Activated CD8-positive, alpha-beta T cell treated with anti-CD3 and anti-CD28 coated beads, Interleukin-2, amount 10 ng/mL, durations not matched to agents 7 days and 5 days (primary cell): ENCODE measurements at regions not wholly inside any gene's neighbourhood (a gene's known extent, or its start where the extent isn't known, plus 50 kb on each side); places are given as distances from the start of the nearest gene placed in this dataset.

ENCODE experiments used
- ATAC-seq: fragments of 150-1000 bp; cut with Tn5 transposase; one replicate; pipeline ENCODE4 v1.10.0; 2021; ENCODE audit warnings: moderate library complexity
- CTCF ChIA-PET: fragments of 350-600 bp; sonication (Branson Sonifier 250); formaldehyde crosslinking; loops from one replicate; lab custom pipeline; 2021; ENCODE audit warnings: antibody characterized with exemption; lab: Charles Lee
- POLR2A ChIA-PET: fragments of 350-600 bp; sonication (Branson Sonifier 250); formaldehyde crosslinking; loops from one replicate; lab custom pipeline; 2021; ENCODE audit warnings: antibody characterized with exemption; lab: Charles Lee
- DNase-seq: peaks from one replicate; pipeline ENCODE4 v3.0.0-alpha.2; 2020
- H3K27ac Mint-ChIP-seq: one replicate; pipeline ENCODE4 v1.8.0; 2021; ENCODE audit warnings: mild to moderate bottlenecking, mixed read lengths
- H3K27me3 Mint-ChIP-seq: one replicate; pipeline ENCODE4 v1.8.0; 2021; ENCODE audit warnings: low read depth, mixed read lengths
- H3K36me3 Mint-ChIP-seq: one replicate; pipeline ENCODE4 v1.8.0; 2021; ENCODE audit warnings: low read depth, mixed read lengths
- H3K4me1 Mint-ChIP-seq: one replicate; pipeline ENCODE4 v1.8.0; 2021; ENCODE audit warnings: low read depth, mixed read lengths
- H3K4me3 Mint-ChIP-seq: one replicate; pipeline ENCODE4 v1.8.0; 2021; ENCODE audit warnings: mild to moderate bottlenecking, mixed read lengths
- H3K9me3 Mint-ChIP-seq: one replicate; pipeline ENCODE4 v1.8.0; 2022; ENCODE audit warnings: mixed read lengths; ENCODE audit not compliant: insufficient read depth

DNA sequence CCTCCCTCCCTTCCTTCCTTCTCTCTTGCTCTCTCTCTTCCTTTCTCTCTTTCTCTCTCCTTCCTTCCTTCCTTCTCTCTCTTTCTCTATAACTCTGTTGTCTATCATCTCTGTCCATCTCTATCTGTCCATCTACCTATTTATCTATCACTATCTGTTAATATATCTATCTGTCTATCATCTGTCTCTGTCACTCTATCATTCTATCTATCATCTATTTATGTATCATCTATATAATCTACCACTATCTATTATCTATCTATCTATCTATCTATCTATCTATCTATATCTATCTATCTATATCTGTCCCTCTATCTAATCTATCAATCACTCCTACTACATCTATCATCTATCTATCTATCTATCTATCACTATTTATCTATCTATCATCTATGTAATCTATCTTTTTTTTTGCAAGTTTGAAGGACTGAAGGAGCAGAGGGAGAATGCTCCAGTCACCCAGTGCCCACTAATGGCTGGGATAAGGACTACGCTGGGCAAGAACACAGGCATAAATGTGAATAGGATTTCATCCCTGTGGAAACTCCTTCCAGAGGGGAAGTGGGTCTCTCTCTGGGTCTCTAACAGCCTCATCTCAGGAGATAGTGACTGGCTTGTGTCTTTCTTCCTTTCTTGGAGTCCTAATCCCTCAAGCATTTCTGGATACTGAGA, 427.0 kb downstream of the LPIN1 start:
- ChIA-PET CTCF (no interaction called here), POLR2A (no interaction called here)
- Mint-ChIP-seq H3K27ac (no peak overlapping the region), H3K4me1 (peaks cover 53% of the 10 kb centered on the region), H3K27me3 (no peaks in the 10 kb centered on the region), H3K36me3 (peaks cover 12% of the 10 kb centered on the region), H3K4me3 (no peak overlapping the region), H3K9me3 (no peaks in the 10 kb centered on the region)
- DNase-seq (no peak), ATAC-seq (no peak)

DNA sequence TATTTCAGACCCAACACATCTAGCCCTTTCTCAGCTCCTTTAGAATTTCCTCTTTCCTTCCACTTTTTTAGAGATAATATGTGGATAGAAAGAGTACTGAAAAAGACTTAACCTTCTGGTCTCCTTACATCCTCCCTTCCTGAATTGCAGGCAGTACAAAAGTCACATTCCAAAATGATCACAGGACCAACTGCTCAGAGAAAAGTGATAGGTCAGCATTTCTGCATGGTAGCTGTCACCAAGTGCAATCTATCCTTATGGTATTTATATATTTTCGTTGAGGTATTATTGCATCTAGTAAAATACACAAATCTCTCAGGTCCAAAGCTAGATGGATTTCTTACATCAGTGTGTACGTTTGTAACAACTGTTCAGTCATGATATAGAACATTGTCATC, 427.5 kb downstream of the LPIN1 start:
- no peak overlapping the region for H3K27ac Mint-ChIP-seq
- H3K9me3 Mint-ChIP-seq, result no peaks in the 10 kb centered on the region
- no peaks in the 10 kb centered on the region for H3K27me3 Mint-ChIP-seq
- DNase-seq (no peak), ATAC-seq (no peak)
- H3K4me1 Mint-ChIP-seq, result peaks cover 53% of the 10 kb centered on the region
- H3K4me3 Mint-ChIP-seq, result no peak overlapping the region
- peaks cover 12% of the 10 kb centered on the region for H3K36me3 Mint-ChIP-seq
- ChIA-PET CTCF (no interaction called here), POLR2A (no interaction called here)

DNA sequence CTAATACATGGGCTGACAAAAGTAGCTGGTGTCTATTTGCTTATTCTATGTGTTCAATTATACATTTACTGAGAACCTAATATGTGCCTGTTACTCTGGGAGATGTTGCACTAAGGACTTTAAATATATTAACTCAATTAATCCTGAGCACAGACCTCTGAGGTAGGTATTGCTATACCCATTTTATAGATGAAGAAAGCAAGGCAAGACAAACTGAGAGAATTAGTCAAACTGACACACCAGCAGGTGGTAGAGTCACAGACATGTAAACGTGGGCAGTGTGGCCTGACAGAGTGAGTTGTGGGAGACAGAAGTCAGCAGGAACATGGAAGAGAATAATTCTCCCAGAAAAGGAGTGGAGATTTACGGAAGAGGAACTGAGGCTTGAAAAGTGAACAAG, 428.9 kb downstream of the LPIN1 start:
- CTCF ChIA-PET, result no interaction called here
- no peak overlapping the region for H3K4me3 Mint-ChIP-seq
- POLR2A ChIA-PET, result no interaction called here
- H3K9me3 Mint-ChIP-seq, result no peaks in the 10 kb centered on the region
- peaks cover 12% of the 10 kb centered on the region for H3K36me3 Mint-ChIP-seq
- H3K27me3 Mint-ChIP-seq, result no peaks in the 10 kb centered on the region
- DNase-seq (no peak), ATAC-seq (no peak)
- H3K4me1 Mint-ChIP-seq, result peaks cover 46% of the 10 kb centered on the region
- no peak overlapping the region for H3K27ac Mint-ChIP-seq

DNA sequence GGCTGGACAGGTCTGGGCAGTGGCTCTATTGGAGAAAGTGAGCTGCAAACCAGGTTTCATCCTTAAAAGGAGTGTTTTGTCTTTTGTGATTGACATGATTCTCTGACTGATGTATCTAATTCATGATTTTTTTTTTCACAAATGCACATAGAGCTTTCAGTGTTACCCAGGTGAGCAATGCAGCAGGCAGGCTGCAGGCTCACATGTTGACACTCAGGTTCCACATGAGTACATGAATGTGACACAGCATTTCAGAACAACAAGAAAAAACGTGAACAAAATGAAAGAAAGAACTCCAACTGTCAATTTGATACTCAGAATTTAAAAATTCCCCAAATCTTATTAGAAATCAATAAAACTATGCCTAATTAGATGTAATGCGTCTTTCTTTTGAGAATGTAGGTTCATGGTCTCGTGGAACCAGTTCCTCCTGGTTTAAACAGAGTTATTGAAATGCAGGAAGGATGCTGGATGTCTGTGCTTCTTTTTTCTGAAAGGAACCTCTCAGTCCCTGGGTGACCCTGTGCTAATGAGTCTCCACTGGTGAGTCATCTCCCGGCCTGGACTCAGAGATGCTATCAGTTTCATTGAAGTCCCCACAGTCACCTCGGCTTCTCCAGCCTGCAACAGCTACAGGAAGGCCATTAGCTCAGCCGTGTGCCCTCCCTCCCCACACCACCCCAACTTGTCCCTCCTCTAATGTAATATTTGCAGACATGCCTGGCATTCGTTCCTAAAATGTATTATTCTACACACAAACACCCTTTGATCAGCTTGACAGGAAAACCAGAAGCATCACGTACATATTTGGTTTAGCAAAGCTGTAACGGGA, 430.4 kb downstream of the LPIN1 start:
- Mint-ChIP-seq H3K9me3 (peaks cover 3% of the 10 kb centered on the region), H3K27ac (peak overlapping the region; percentile 89), H3K4me3 (peak overlapping the region; percentile 44), H3K27me3 (no peaks in the 10 kb centered on the region), H3K36me3 (peaks cover 9% of the 10 kb centered on the region), H3K4me1 (peaks cover 43% of the 10 kb centered on the region)
- peak; percentile 80 for ATAC-seq
- DNase-seq, result peak; percentile 58
- CTCF ChIA-PET, result interaction anchor here (0.7 to 1.9 kb wide), 4 partner anchors 150 to 831 kb away, joined by 4 to 10 read pairs (median 6); partner anchors contain the start of gene TRIB2
- POLR2A ChIA-PET, result interaction anchor here (0.6 kb wide), 2 partner anchors 14 to 351 kb away, joined by 3 to 4 read pairs; no protein-coding TSS in a partner anchor

DNA sequence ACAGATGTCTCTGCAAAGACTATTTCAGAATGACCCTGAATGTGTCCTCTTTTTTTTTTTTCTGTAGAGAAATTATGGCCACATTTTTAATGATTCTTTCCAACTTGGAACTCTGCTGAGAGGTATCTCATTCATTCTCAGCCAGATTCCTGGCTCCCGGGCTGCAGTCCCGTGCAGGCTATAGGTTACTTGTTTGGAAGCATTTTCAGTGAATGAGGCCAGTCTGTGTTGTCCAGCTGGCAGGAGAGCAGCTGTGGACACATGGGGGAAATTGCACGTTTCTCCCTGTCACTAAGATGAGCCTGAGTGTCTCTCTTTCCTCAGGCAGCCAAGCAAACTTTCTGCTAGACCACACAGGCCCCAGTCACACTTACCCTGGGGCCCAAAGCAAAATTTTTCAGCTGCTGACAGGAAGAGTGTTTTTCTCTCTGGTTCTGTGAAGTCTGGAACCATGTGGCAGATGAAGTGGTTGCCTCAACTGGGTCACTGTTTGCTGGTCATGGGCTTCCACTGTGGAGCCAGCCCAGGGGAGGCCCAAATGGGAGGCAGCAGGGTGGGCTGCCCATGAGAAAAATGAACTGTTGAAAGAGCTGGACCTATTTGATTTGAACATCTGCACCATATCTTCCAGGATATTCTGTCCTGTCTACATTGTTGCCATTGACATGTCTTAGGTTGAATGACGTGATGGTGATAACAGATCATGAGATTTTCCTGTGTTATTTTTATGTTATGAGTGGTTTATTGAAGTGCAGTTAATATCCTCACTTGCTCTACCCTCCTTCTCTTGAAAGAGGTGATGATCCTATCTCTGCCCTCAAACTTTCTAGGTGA, 431.2 kb downstream of the LPIN1 start:
- peak; percentile 74 for ATAC-seq

DNA sequence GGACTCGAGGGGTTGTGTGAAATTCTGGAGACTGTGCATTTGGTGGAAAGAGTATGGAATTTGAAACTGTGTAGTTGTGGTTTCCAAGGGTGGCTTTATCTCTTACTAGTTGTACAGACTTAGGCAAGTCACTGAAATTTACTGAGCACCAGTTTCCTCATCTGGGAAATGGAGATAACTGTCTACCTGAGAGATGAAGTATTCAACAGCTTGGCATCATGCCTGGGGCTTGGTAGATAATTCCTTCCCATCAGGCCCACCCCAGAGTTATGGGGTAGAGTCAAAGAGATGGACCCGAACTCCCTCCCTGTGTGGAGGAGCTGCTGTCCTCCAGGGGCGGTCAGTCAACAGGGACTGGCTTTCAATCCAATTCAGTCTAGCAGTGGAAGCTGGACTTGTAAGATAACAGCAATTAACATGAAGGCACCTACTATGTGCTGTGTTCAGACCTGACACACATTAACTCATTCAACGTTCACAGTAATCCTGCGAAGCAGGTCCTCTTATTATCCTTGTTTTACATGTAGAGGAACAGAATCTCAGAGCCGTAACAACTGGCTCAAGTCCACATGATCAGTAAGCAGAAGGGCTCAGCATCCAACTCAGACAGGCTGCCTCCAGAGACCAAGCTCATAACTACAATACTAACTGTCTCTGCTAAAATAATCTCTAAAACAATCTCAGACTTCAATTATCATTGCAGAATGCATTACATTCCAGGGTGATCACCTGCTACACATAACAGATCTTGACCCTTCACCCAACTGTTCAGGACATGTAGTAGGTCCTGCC, 432.1 kb downstream of the LPIN1 start:
- ATAC-seq, result no peak
- no peaks in the 10 kb centered on the region for H3K27me3 Mint-ChIP-seq
- no peak for DNase-seq
- peaks cover 47% of the 10 kb centered on the region for H3K4me1 Mint-ChIP-seq
- POLR2A ChIA-PET, result no interaction called here
- peak overlapping the region; percentile 89 for H3K27ac Mint-ChIP-seq
- CTCF ChIA-PET, result interaction anchor here (0.8 to 1.9 kb wide), 6 partner anchors 11 to 538 kb away, joined by 3 to 10 read pairs (median 4); partner anchors contain the start of gene TRIB2
- peaks cover 9% of the 10 kb centered on the region for H3K36me3 Mint-ChIP-seq
- no peak overlapping the region for H3K4me3 Mint-ChIP-seq
- H3K9me3 Mint-ChIP-seq, result peaks cover 3% of the 10 kb centered on the region

More for the DNA sequence above, 431.2 kb downstream of the LPIN1 start:
- Mint-ChIP-seq H3K9me3 (peaks cover 3% of the 10 kb centered on the region), H3K36me3 (peaks cover 9% of the 10 kb centered on the region), H3K27me3 (no peaks in the 10 kb centered on the region), H3K4me3 (peak overlapping the region; percentile 44), H3K27ac (peak overlapping the region; percentile 89), H3K4me1 (peaks cover 43% of the 10 kb centered on the region)
- DNase-seq, result peak; percentile 65
- CTCF ChIA-PET, result interaction anchor here (0.7 to 1.9 kb wide), 6 partner anchors 12 to 830 kb away, joined by 3 to 10 read pairs (median 4); partner anchors contain the start of gene TRIB2
- POLR2A ChIA-PET, result interaction anchor here (0.6 kb wide), 1 partner anchor 15 kb away, joined by 3 read pairs; no protein-coding TSS in a partner anchor

DNA sequence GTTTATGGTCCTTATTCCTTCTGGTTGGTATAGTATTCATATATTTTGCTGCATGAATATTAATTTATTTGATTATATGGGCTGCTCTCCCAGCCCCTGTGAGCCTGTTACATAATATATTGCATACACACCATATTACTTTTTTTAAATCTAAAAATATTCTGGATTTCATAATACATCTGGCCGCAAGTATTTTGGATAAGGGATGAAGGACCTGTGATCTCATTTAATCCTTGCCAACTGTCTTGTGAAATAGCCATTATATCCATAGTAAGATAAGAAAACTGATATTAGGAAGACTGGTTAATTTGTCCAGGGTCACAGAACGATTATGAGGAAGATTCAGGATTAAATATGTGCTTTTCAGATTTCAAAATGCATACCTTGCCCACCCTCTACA, 433.6 kb downstream of the LPIN1 start:
- no peak for ATAC-seq
- peaks cover 47% of the 10 kb centered on the region for H3K4me1 Mint-ChIP-seq
- H3K36me3 Mint-ChIP-seq, result peaks cover 9% of the 10 kb centered on the region
- no peaks in the 10 kb centered on the region for H3K27me3 Mint-ChIP-seq
- CTCF ChIA-PET, result no interaction called here
- DNase-seq, result no peak
- H3K9me3 Mint-ChIP-seq, result peaks cover 3% of the 10 kb centered on the region
- POLR2A ChIA-PET, result interaction anchor here (0.7 kb wide), 1 partner anchor 9 kb away, joined by 3 read pairs; no protein-coding TSS in a partner anchor
- H3K27ac Mint-ChIP-seq, result no peak overlapping the region
- H3K4me3 Mint-ChIP-seq, result no peak overlapping the region

DNA sequence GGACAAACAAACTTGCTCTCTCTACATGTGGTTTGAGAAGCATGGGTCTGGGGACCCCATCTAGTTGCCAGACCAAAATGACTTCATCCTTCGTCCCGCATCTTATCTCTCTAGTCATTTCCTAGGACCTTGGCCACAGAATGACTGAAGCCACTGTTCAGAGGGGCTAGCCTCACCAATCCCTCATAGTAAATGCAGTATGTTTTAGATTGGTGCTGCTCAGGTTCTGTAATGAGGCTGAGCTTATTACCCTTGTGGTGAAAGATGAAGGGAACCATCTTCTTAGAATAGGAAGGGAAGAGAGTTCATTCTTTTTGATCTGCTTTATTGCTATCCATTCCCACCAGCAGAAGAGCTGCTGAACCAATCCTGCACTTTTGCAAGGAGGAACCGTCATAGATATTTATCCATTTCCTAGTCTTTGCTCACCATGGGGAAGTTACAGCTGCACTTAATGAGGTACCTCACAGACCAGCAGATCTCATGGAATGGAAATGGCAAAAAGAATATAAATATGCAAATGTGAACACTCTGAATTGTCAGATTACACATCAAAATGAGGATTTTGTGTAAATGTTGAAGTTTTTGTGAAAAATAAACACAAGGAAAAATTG, 436.7 kb downstream of the LPIN1 start:
- POLR2A ChIA-PET, result no interaction called here
- Mint-ChIP-seq H3K9me3 (peaks cover 3% of the 10 kb centered on the region), H3K27ac (no peak overlapping the region), H3K27me3 (no peaks in the 10 kb centered on the region), H3K36me3 (no peaks in the 10 kb centered on the region), H3K4me3 (no peak overlapping the region), H3K4me1 (peaks cover 18% of the 10 kb centered on the region)
- CTCF ChIA-PET, result no interaction called here
- ATAC-seq (no peak), DNase-seq (no peak)

DNA sequence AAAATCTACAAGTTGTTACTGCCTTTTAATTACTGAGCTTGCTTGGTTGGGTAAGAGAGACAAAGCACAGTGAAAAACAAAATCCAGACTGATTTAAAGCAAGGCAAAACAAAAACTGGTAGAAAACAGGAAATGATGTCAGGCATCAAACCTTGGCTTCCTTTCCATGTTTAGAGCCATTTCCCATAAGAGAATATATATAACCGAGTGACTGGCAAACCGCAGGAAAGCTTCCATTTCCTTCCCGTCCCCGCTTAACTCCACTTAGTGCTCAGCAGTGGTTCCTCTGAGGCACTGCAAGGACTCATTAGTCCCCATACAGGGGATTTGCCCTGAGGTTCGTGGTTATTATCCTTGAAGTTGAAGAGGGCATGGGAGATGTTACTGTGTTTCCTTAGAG, 446.3 kb downstream of the LPIN1 start:
- peak overlapping the region; percentile 43 for H3K27ac Mint-ChIP-seq
- peaks cover 15% of the 10 kb centered on the region for H3K36me3 Mint-ChIP-seq
- POLR2A ChIA-PET, result no interaction called here
- H3K27me3 Mint-ChIP-seq, result no peaks in the 10 kb centered on the region
- H3K9me3 Mint-ChIP-seq, result peaks cover 26% of the 10 kb centered on the region
- ATAC-seq (peak; percentile 49), DNase-seq (no peak)
- H3K4me3 Mint-ChIP-seq, result no peak overlapping the region
- H3K4me1 Mint-ChIP-seq, result peaks cover 25% of the 10 kb centered on the region
- CTCF ChIA-PET, result interaction anchor here (1.1 kb wide), 2 partner anchors 9 to 524 kb away, joined by 3 read pairs; partner anchors contain the start of gene TRIB2

DNA sequence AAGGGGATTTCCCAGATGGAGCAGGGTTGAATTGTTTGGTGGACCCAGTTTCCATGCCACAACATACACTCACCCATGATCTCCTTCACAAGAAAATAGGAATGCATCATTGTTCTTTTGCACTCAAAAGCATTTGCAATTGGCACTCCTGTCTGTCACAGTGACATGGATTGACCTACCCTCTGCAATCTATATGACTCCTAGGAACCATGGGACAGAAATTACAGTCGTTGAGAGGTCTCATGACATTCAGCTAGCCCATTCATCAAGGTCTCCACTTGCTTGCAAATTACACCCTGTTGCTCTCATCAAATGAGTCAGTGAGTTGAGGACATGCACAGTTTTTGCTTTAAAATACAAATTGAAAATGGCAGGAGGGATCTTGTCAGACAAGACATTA, 448.5 kb downstream of the LPIN1 start:
- Mint-ChIP-seq H3K4me3 (no peak overlapping the region), H3K36me3 (peaks cover 20% of the 10 kb centered on the region), H3K27me3 (no peaks in the 10 kb centered on the region), H3K4me1 (peaks cover 22% of the 10 kb centered on the region), H3K27ac (no peak overlapping the region), H3K9me3 (peaks cover 26% of the 10 kb centered on the region)
- ATAC-seq, result no peak
- DNase-seq, result no peak
- CTCF ChIA-PET, result no interaction called here
- POLR2A ChIA-PET, result no interaction called here
